PC-9 (cell line): ENCODE measurements at regions not wholly inside any gene's neighbourhood (a gene's known extent, or its start where the extent isn't known, plus 50 kb on each side); places are given as distances from the start of the nearest gene placed in this dataset.

Experiments used
- CTCF ChIP-seq: fragments of 200-600 bp; sonication (generic); conservative IDR thresholded peaks from 2 replicates; pipeline ENCODE4 v1.6.1; 2017; ENCODE audit warnings: mixed run types, antibody characterized with exemption, mild to moderate bottlenecking, moderate library complexity
- EZH2 ChIP-seq: fragments of 200-600 bp; sonication (generic); IDR thresholded peaks from 2 replicates; pipeline ENCODE4 v1.8.0; 2017; ENCODE audit warnings: antibody characterized with exemption, low read depth

GRCh38 chr3:7897655-7898054 is 604.0 kb upstream of the LMCD1 start:
- TF ChIP-seq CTCF = no peak
- no peak for TF ChIP-seq EZH2
